NCI-H446 (cell line): ENCODE measurements at regions not wholly inside any gene's neighbourhood (a gene's known extent, or its start where the extent isn't known, plus 50 kb on each side); places are given as distances from the start of the nearest gene placed in this dataset.

Source experiments
- DNase-seq, 2 experiments: peaks; one replicate each; lab custom pipeline; 2025; lab: John Stamatoyannopoulos, UW

DNA sequence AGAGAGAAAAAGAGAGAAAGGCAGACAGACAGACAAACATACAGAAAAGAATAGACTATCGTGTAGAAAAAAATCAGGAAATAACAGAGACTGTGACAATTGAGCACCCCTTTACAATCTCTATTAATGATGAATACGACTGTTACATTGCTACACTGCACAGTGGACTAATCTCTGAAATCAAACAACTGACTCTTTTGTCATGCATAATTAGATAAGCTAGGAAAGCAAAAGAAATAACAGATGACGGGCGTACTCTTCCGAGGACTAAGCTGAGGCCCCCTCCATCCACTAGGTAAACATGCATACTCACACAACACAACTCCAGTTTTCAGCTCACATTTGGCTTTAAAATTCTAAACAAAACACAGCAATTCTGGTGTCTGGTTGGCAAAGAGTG is 267.0 kb downstream of the NOL4 start:
- DNase-seq: no peak

DNA sequence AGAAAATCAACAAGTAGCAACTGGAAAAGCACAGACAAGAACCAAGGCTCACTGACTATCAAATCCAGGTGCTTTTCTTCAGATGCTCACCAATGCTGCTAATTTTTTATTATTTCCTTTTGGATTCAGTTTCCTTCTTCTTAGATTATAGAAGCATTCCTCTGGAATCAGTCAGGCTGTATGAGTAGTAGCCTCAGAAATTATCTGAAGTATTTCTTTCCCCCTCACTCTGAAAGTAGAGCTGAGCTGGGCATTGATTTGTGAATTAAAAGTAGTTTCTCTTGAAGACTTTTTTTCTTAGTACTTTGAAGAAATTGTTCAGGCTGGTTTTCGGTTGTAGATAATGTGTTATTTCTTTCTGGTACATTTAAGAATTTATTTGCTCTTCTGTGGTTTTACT is 273.7 kb downstream of the NOL4 start:
- no peak for DNase-seq

DNA sequence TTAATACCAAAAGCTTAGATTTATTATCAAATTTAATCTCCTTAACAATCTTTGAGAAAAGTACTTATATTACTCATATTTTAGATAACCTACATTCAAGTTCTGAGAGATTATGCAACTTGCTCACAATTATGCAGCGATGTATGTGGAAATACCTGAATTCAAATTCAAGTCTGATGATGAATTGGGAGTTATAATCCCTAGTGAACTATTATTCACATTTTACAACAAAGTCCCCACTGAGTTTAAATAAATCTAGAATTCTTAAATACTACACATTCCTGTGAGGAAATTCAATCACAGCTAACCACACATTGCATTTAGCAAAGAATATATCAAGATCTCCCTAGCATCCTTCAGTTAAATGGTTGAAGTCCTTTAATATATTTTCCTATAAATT is 278.4 kb downstream of the NOL4 start:
- no peak for DNase-seq

DNA sequence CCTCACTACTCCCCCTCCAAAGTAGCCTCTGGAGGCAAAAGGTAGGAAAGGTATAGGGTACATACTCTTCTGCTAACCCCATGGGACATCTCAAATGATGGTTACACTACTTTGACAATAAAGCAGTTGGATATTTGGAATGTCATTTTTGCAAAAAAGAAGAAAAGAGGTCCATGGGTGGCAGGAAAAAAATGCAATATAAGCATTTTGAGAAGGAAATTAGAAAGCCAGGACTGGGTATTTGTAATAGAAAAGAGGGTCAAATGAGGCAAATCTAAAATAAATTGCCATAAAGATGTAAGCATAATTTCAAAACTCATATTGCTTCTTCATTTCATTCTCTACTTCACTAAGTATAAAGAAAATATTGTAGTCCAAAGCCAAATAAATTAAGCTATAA is 280.2 kb downstream of the NOL4 start:
- no peak for DNase-seq

GRCh38 chr18:33937270-33937816 is 287.4 kb downstream of the NOL4 start:
- peak in 1 of 2 experiments; percentile 9 for DNase-seq

- DNase-seq: no peak
Measured at GRCh38 chr18:33934258-33934657, 290.5 kb downstream of the NOL4 start.

DNA sequence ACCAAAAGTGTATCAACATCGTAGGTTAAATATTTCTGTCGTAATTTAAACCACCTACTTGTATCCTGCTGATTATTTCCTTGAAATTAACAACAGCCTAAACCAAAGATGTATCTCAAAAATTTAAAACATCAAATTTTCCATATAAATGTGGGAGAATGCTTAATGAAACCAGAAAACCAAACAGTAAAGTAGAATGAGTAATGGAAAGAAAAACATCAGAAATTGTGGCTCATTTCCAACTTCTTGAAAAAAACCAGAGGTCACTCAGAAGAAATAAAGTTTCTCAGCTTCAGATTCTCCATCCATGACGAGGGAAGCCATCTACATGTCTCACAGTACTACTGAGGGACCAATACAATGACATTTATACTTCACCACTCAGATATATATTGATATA is 296.5 kb downstream of the NOL4 start:
- peak in 1 of 2 experiments; percentile 8 for DNase-seq

DNA sequence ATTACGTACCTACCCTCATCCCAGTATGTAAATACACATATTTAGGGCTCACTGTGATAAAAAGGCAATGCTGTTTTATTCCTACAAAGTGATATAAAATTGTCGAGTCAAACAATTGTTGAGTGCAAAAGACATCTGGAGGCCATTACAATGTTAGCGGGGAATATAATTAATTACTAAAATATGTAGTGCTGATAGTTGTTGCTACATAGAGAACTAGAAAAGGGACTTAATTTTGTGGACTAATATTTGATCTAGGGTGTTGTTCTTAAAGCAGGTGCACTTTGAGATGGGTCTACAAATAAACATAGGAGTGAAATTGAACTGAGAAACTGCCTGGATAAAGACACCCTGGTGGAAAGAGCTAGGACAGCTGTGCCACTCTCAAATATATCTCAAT is 300.1 kb downstream of the NOL4 start:
- no peak for DNase-seq

- DNase-seq: no peak
Measured at GRCh38 chr18:33923980-33924379, 300.7 kb downstream of the NOL4 start.

DNA sequence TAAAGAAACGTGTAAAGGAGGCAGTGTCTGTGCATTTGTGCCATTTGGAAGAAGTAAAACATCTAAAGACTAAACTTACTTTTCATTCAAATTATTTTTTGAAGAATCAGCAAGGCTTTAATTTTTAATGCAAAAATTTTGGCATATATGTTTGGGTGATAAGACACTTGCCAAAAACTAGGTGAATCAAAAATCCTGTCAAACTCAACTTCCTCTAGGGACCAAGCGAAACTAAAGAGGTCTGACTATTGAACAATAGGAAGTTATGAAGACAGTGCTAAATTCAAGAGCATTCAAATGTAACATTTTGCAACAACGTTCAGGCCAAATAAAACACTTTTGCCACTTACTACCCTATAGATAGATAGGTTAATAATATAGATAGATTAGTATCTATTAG is 306.1 kb downstream of the NOL4 start:
- no peak for DNase-seq

- DNase-seq: no peak
Measured at GRCh38 chr18:33916200-33916599, 308.5 kb downstream of the NOL4 start.

DNA sequence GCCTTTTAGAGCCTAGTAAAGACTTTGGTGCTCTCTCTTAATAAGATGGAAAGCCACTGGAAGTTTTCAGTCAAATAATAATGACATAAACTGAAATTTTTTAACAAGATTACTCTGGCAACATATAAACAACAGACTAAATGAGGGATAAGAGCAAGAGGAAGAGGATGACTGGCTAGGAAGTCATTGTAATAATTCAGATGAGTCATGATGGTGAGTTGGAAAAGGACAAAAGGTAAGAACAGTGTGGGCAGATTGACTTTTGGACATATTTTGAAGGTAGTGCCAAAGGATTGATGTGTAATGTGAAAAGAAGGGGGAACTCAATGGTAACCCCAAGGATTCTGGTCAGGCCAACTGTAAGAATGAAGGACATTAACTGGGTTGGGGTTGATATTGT is 310.3 kb downstream of the NOL4 start:
- no peak for DNase-seq

DNA sequence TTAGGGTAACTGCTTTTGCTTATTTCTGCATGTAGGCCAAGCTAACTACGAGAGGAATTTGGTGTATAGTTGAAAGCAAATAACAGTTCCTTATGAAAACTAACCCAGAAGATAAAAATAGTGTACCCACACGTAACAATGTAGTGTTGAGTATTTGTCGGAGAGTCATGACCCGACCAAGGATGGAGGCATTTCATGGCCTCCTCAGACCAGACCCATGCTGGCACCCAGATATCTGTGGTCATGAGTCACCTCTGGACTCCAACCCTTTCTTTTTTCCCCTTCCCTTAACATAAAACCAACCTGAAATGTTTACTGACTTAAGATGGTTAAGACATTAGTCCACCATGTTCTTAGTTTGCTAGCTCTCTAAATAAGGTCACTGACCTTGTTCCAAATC is 318.7 kb downstream of the NOL4 start:
- DNase-seq: no peak

- DNase-seq: no peak
Measured at GRCh38 chr18:33901894-33902512, 322.7 kb downstream of the NOL4 start.

- no peak for DNase-seq
Measured at GRCh38 chr18:33900638-33901037, 322.6 kb downstream of the ASXL3 start.

- DNase-seq: no peak
Measured at GRCh38 chr18:33898427-33898826, 320.4 kb downstream of the ASXL3 start.

- no peak for DNase-seq
Measured at GRCh38 chr18:33878213-33878612, 300.2 kb downstream of the ASXL3 start.

GRCh38 chr18:33875029-33875565 is 297.1 kb downstream of the ASXL3 start:
- no peak for DNase-seq

DNA sequence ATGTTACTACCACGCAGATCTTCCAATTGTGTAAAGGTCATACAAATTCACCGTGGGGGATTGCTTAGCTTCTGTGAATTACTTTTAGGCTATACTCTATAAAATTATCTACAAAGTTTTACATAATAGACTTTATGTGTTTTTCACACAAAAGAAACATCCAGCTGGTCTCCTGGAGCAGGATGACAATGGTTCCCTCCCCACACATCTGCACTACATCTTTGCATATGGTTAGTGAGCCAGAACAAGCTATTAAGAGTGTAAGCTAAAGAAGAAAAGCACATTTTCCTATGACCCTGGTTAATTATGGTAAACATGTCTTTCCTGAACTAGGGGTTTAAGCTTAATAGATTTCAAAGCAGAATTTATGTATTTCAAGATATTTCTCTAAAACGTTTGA is 295.1 kb downstream of the ASXL3 start:
- no peak for DNase-seq

GRCh38 chr18:33871363-33872025 is 293.5 kb downstream of the ASXL3 start:
- no peak for DNase-seq

GRCh38 chr18:33870059-33870458 is 292.0 kb downstream of the ASXL3 start:
- no peak for DNase-seq

DNA sequence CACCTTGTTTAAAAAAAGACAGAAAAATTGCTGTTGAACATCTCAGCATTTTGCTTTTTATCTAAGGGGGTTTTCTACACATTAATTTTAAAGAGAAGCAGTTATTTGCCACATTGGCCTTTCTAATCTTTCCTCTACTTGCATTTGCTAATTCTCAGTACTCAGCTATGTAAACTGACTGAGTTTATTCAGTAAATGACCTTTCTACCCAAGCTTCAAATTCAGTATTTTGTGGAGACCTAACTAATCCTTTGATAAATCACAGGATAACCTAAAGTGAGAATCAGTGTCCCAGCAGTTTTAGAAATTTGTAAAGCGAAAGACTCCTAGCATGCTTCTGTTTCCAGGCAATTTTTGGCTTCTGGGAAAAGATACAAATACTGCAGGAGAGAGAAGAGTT is 288.4 kb downstream of the ASXL3 start:
- no peak for DNase-seq

DNA sequence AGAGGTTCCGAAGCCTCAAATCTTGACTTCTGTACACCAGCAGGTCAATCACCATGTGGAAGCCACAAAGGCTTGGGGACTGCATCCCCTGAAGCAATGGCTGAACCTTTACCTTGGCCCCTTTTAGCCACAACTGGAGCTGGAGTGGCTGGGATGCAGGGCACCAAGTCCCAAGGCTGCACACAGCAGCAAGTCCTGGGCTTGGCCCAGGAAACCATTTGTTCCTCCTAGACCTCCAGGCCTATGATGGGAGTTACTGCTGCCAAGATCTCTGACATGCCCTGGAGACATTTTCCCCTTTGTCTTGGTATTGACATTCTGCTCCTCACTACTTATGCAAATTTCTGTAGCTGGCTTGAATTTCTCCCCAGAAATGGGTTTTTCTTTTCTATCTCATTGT is 285.9 kb downstream of the ASXL3 start:
- no peak for DNase-seq

GRCh38 chr18:33854827-33855139 is 276.8 kb downstream of the ASXL3 start:
- DNase-seq: no peak
